ENCODE measurements at regions not wholly inside any gene's neighbourhood (a gene's known extent, or its start where the extent isn't known, plus 50 kb on each side); places are given as distances from the start of the nearest gene placed in this dataset.
"Not testable (repeated sequence)": the region's sequence is repeated elsewhere in the genome, so short reads cannot be mapped to it uniquely, and the experiment has no call there.

- Histone ChIP-seq H3K27me3 (peaks cover 15% of the 10 kb centered on the region), H3K4me1 (peaks cover 6% of the 10 kb centered on the region), H3K36me3 (no peaks in the 10 kb centered on the region), H3K4me3 (no peak overlapping the region), H3K27ac (no peak overlapping the region), H3K9me3 (no peaks in the 10 kb centered on the region)
- WGBS: 87% methylated on average over 3 of the region's 3 CpGs
- no peak for TF ChIP-seq POLR2AphosphoS5 (IDR thresholded peaks at IDR 0.05)
- TF ChIP-seq POLR2A (IDR thresholded peaks at IDR 0.05): no peak
- no peak for TF ChIP-seq CTCF (IDR thresholded peaks at IDR 0.05)
- TF ChIP-seq EP300 (IDR thresholded peaks at IDR 0.05): no peak
- DNase-seq (ENCODE audit: low spot score in 2 of 2): no peak
These were observed 753.4 kb upstream of the DEFB115 start for GRCh38 chr20:30503992-30504570.

- no peaks in the 10 kb centered on the region for H3K4me1 ChIP-seq
- H3K9me3 ChIP-seq: no peaks in the 10 kb centered on the region
- H3K4me3 ChIP-seq: no peak overlapping the region
- TF ChIP-seq POLR2A (IDR thresholded peaks at IDR 0.05) (no peak), CTCF (IDR thresholded peaks at IDR 0.05) (no peak), POLR2AphosphoS5 (IDR thresholded peaks at IDR 0.05) (no peak), EP300 (IDR thresholded peaks at IDR 0.05) (no peak)
- H3K27ac ChIP-seq: no peak overlapping the region
- DNase-seq (ENCODE audit: low spot score in 2 of 2): no peak
- WGBS: 92% methylated on average over 9 of the region's 9 CpGs
- peaks cover 10% of the 10 kb centered on the region for H3K27me3 ChIP-seq
- no peaks in the 10 kb centered on the region for H3K36me3 ChIP-seq
These were observed 751.9 kb upstream of the DEFB115 start for GRCh38 chr20:30505566-30505965.

- H3K4me3 ChIP-seq: no peak overlapping the region
- H3K4me1 ChIP-seq: no peaks in the 10 kb centered on the region
- DNase-seq (ENCODE audit: low spot score in 2 of 2): no peak
- H3K9me3 ChIP-seq: no peaks in the 10 kb centered on the region
- TF ChIP-seq CTCF (IDR thresholded peaks at IDR 0.05) (no peak), EP300 (IDR thresholded peaks at IDR 0.05) (no peak), POLR2A (IDR thresholded peaks at IDR 0.05) (no peak), POLR2AphosphoS5 (IDR thresholded peaks at IDR 0.05) (no peak)
- peaks cover 5% of the 10 kb centered on the region for H3K27me3 ChIP-seq
- H3K27ac ChIP-seq: no peak overlapping the region
- no peaks in the 10 kb centered on the region for H3K36me3 ChIP-seq
- 88% methylated on average over 18 of the region's 18 CpGs for WGBS
These were observed 751.4 kb upstream of the DEFB115 start for GRCh38 chr20:30506100-30506499.

- not testable (repeated sequence) for H3K4me3 ChIP-seq; H3K4me1 ChIP-seq; H3K36me3 ChIP-seq; H3K9me3 ChIP-seq; H3K27ac ChIP-seq; H3K27me3 ChIP-seq; DNase-seq (ENCODE audit: low spot score in 2 of 2)
- 91% methylated on average over 21 of the region's 21 CpGs for WGBS
These were observed 749.1 kb upstream of the DEFB115 start for GRCh38 chr20:30508382-30508781.

- no peaks in the 10 kb centered on the region for H3K9me3 ChIP-seq
- no peak for DNase-seq (ENCODE audit: low spot score in 2 of 2)
- no peaks in the 10 kb centered on the region for H3K4me1 ChIP-seq
- no peak for TF ChIP-seq POLR2A (IDR thresholded peaks at IDR 0.05)
- no peak for TF ChIP-seq CTCF (IDR thresholded peaks at IDR 0.05)
- no peak for TF ChIP-seq EP300 (IDR thresholded peaks at IDR 0.05)
- no peak for TF ChIP-seq POLR2AphosphoS5 (IDR thresholded peaks at IDR 0.05)
- no peaks in the 10 kb centered on the region for H3K27me3 ChIP-seq
- WGBS: 86% methylated on average over 21 of the region's 39 CpGs
- H3K36me3 ChIP-seq: no peaks in the 10 kb centered on the region
- H3K4me3 ChIP-seq: no peak overlapping the region
- H3K27ac ChIP-seq: no peak overlapping the region
These were observed 746.0 kb upstream of the DEFB115 start for GRCh38 chr20:30511322-30512030.
